C1 segment of cervical spinal cord (tissue), 14 donors: ENCODE measurements at regions not wholly inside any gene's neighbourhood (a gene's known extent, or its start where the extent isn't known, plus 50 kb on each side); places are given as distances from the start of the nearest gene placed in this dataset.

Experiments used
- DNase-seq, 14 donors: peaks; one replicate each; lab custom pipeline; 2025; lab: John Stamatoyannopoulos, UW

DNA sequence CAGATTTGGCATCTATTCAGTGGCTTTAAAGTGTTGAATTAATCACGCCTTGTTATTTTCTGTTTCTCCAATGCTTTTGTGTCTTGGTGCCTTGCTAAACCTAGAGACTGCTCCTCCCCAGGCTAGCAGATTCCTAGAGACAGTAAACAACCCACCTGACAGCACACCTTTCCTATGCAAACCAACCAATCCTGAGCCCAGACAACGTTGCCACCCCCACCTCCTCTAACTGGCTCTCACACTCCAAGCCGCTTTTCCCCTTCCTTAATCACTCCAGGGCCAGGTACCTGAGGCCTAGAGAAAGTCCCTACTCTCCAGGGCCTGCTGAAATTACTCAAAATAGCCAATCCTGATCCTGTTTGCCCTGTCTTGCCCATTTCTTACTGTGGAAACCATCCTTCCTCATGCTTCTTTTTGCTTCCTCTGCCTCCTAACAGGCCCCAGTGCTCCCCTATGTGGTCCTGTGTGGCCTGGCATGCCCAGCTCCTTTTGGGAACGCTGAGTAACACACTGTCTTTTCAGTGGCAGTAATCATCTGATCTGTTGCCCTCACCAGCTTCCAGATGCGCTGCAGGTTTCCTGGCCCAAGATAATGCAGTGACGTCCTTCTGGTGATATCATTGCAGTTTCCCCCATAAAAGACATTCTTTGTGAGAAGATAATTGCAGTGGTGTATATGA, 53.4 kb downstream of the GAS1 start:
- DNase-seq = no peak

DNA sequence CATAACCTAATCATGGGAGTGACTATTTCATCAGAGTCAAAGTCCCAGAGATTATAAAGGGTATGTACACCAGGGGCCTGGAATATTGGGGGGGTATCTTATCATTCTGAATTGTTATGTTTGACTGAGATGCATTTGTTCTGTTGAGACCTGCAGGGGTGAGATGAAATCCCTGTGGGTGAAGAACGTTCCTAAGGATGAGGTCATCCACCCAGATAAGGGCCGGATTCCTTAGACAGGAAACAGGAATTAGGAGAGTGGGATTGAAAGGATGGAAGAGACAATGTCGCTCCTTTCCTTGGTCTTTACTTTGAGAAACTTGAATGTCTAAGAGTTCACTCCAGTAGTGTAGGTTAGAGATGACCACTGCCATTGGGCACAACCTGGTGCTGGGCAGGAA, 54.7 kb downstream of the GAS1 start:
- DNase-seq = no peak

DNA sequence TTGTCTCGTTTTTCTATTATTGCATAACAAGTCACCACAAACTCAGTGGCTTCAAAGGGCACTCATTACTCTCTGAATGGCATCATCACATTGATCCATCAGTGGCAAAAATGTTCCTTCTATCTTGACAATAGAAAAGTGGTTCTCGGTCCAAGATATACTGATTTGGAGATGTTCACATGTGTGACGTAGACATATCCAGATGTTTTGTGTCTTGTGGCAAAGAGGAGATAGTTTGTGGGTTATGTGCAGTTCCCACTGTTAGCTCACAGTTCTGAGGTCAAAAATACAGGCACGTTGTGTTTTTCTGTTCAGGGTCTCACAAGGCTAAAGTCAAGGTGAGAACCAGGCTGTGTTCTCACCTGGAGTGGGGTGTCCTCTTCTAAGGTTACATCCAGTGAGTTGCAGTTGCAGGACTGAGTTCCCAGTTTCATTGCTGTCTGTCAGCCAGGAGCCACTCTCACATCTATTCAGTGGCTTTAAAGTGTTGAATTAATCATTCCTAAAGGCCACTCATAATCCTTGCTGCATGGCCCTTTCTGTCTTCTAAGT, 55.3 kb downstream of the GAS1 start:
- no peak for DNase-seq

DNA sequence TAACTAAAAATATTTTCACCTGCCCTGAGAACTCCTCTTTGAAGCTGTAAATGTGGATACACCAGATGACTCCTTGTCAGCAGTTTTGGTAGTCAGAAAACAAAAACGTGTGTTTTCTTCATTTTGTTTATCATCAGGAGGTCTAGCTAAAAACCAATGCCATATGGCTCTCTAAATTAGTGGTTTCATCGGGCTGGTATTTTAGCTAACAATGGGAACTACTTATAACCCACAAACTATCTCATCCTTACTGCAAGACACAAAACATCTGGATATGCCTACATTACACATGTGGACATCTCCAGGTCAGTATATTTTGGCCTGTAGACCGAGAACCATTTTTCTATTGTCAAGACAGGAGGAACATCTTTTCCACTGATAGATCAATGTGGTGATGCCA, 56.2 kb downstream of the GAS1 start:
- DNase-seq = no peak

DNA sequence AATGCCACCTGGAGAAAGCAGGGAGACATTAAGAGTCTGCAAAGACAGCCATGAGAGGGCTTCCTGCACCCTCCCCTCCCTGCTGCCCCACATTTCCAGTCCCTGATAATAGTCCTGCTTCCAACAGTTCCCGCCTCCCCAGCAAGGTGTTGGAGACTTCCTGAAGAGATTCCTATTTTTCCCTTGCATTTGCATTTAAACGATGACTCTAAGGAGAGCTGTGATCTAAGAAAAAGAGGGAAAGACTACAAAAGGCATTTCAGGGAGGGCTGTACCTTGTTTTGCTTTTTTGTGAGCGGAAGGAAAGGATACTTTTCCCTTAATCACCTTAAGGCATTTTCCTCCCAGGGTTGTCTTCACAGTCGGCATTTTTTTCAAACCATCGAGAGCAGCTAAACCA, 62.1 kb downstream of the GAS1 start:
- no peak for DNase-seq

DNA sequence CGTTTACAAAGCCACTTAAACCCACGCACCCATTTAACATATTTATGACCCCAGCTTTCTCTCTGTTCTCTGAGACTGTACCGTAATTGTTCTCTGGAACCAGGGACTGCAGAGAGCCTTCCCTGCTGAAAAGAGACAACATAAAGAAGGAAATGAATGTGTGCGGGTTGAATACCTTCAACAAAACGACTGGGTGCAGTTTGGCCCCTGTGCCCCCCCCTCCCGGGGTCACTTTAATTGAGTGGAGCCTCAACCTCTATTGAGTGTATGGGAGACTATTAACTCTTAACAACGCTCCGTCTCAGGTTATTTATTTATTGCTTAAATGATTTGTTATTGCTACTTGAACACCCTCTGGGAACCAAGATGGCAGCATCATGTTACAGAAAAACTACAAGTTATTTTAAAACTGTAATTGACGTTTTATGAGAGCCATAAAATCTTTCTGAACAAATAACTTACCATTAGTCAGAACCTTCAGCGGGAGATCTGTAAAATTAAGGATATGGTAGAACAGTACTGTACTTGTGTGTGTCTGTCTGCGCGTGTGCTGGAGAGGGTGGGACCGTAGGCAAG, 70.6 kb downstream of the GAS1 start:
- DNase-seq = no peak

DNA sequence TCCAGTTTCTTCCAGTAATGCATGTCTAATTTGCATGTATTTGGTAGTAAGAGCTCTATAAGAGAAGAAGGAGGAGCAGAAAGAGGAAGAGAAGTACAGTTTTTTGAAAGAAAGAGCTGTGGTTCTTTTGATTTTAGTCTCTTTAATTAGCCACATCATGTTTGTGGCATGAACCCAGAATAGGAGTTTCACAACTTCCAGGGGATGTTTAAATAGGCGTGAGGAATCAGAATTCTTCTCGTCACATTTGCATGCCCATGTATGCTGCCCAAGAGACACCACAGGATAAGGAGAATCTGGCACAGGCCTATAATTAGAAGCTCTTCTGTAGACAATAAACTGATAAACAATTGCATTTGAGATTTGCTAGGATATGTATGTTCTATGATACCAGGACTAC, 78.7 kb downstream of the GAS1 start:
- no peak for DNase-seq

DNA sequence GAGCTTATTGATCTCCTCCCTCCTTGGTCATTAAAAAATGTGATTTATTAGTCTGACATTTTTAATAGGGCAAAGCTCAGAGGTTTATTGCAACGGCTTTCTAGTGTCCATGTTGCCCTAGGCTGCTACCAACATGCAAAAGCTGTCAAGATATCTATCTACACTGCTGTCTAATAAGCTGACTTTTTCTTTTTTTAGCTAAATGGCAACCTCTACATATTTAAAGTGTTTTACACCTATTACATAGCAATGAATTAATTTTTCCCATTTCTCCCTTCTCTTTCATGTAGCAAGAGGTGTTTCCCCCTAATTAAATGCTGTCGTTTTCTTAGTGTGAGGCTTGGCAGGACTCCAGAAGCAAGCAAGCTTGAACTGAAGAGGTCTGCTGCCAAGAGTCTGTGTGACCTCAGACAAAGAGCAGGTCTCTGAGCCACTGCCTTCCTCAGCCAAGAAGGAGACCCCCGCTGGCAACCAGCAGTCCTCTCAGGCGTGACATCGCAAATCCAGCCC, 79.4 kb downstream of the GAS1 start:
- peak in 2 of 14 donors; percentile 0 to 5 for DNase-seq

DNA sequence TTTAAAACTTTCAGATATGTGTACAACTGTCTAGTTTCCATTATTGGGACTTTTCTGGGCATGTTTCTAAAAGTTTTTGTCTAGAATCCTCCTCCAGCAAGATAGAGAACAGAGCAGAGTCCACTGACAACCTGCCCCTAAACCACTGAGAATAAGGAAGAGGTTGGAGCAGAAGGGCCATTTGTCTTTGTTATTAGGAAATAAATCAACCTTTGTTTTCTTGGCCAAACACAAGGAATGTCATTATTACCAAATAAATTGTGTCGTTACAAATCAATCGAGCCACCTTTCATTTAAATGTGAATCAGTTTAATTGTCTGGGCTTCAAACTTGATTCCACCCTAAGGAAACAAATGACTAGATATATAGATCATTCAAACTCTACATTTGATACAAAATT, 81.4 kb downstream of the GAS1 start:
- no peak for DNase-seq

DNA sequence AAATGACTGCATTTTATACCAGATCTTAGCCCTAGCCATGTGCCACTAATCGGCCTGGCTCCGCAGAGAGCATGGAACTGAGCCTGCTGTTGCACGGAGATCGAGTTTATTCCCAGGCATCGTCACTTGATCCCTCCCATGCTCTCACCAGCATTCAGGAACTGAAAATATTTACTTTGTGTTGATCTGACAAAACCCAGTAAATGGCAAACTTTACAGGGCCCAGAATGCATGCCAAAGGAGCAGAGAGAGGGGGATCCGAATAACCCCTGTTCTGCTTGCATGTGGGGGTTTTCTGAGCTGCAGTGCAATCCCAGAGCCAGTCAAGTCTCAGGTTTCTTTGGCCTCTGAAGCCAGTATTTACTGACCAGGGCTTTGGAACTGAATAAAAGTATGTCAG, 87.3 kb downstream of the GAS1 start:
- DNase-seq = no peak

DNA sequence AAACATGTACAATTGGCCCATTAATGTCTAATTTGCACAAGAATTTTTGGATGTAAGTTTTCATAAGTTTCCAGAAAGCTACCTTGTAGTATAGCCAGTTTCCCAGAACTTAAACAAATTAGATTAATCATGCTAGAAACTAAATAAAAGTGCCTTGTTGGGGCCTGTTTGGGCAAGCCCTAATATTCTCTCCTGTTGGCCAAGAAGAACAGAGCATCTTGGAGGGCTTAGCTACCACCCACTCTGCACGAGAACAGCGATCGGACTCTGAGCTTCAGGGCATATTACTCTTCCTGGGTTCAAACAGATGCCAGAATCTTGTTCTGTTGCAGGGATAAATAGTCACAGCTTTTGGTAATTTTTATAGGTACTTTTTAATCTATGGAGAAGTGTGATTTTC, 88.2 kb downstream of the GAS1 start:
- no peak for DNase-seq

DNA sequence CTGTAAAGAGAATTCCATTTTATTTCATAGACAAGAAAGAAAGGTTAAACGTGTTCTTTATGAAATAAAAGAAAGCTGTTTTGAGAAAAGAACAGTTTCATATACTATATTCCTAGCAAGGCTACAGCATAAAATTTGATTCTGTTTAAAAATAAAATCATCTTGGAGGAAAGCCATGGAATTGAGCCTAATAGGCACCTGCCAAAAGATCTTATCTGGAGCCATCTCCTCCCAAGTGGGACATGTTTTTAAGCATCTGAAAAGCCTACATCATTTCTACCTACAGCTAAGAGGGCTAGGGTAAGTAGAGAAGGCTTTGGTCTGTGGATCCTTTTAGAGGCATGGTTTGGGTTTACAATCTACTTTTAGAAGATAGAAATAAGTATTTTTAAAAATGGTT, 89.3 kb downstream of the GAS1 start:
- no peak for DNase-seq

DNA sequence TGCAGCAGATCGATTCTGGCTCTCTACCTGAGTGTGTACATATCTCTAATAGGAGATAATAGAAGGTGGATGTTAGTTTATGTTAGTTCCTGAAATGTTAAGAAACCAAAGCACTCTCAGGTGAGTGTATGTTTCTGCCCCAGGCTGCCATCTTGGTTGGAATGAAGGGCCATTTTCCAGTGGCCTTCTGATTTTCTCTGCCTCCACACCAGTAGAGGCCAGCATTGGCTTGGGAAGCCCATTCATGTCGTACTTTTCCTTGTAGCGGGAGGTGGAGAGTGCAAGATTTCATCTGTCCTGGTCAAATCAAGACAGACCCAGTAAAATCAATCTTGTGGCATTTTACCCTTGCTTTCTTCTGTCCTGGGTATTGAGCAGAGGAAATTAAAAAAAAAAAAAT, 91.0 kb downstream of the GAS1 start:
- DNase-seq = no peak

DNA sequence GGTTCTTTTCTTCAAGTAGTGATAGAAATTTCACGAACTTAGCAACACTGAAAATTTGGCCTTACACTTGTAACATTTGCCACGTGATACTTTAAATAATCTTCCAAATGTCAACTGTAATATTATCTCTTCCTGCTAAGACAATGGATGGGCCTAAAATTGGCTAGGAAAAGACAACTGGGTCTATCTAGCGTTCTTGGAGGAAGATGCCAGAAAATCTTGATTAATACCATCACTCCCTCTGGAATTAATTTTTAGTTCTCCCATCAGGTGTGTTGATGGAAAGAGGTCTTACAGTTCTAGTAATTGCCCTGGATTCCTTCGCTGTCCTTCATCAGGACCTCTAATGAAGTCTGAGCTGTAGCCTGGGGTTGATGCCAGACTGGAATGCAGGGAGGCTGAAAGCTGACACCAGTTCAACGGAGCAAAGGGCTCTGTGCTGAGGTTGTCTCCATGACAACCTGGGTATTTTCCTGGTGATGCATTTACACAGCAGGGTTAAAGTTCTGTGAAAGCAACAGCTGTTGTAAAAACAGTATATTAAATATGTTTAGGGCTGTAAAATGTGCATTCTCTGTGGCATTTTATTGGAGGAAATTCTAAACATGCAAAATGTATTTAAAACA, 92.3 kb downstream of the GAS1 start:
- DNase-seq = no peak

DNA sequence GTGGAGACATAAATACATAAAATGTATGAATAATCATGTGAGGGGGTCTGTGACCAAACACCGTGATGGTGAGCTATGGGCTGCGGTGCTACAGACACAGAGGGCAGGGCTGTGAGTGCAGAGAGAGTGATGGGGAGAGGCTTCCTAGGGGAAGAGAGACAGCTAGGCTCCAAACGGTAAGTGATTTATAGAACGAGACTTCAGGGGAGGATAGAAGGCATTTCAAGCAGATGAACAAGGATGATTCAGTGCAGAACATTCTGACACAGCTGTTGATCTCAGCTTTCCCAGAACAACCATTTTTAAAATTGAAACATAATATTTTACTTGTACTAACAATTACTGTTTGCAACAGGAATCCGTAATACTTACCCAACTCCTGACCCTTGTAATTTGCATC, 100.7 kb downstream of the GAS1 start:
- no peak for DNase-seq

DNA sequence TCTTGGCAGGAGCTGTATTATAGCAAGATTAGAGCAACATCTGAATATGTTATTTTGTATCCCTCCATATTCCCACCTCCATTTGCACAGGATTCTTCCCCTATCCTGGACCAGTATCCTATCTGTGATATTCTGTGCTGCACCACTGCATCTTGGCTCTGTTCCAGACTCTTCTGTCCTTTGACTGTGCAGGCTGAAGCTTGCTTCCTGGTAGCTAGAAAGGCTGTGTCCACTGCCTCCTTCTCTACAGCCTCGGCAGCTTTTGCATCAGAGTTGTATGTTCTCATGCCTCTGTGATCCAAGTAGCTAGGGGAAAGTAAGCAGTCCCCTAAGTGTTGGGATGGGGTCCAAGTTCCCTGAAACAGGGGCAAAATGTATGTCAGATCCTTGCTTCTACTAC, 104.1 kb downstream of the GAS1 start:
- no peak for DNase-seq

DNA sequence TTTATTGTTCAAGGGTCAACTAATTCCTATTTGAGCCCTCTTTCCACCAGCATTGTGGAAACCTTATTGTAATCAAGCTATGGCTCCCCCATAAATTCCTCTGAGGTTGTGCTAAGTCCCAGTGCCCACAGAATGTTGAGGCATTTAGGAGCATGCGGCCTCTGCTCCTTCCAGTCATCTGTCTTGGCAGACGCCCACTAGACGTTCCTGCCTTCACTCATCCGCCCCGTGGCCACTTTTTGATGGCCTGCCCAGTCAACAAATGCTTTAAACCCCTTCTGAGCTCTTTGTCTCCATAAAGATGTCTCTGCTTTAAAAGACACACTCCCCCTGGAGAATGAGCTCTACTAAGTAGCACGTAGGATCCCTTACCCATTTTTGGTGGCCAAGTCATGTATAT, 104.7 kb downstream of the GAS1 start:
- no peak for DNase-seq

DNA sequence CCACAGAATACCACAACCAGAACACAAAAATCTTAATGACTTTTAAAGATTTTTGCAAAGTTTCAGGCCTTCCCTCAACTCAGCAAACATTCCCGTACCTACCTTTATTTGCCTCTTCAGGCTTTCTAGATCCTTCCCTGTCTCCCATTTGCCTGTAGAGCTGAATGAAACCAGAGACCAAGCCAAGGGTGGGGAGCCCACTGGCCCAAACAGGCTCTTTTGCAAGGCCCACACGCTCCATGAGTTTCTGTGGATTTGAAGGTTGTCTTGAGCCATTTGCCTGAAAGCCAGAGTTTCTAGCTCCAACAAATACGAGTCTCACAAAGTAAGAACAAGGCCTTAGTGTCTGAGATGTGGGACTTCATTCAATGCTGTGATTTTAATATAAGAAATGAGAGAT, 107.8 kb downstream of the GAS1 start:
- DNase-seq = no peak

DNA sequence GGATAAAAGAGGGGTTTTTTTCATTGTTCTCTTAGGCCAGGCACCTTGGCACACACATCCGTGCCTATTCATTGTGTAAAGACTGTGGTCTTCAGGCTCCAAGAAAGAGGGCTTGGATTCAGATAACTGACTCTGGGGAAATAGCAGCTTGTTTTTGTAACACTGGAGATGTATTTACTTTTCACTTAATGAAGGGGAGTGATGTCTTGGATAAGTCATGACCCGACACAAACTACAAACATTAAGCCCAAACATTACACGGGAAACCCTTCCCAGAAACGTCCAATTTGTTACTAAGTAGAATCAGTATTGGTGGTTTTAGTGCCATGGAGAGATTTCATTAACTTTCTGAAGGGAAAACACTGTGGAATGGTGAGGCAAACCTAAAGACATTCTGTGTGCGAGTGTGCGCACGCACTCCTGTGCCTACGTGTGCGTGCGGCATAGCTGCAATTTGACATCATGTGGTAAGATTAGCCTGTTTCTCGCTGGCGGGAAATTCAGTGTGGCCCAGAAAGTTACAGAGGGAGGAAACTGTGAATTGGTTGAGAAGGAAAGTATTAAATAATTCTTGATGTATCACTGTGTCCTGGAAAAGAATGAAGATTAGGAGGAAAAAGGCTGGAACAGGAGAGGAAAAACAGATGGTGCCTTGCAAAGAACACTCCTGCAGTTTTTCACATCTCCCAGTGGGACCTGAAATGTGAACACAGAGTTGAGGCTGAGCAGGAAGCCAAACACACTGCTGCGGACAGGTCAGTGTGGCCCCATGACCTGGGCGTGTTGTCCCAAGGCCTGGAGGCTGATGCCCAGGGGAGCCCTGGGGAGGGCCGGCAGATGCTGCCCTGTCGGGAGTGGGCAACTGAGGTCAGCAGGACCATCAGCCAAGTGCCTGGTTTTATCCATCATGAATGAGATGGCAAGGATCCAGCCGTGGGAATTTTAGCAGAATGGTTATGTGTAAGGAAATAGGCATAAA, 108.5 kb downstream of the GAS1 start:
- no peak for DNase-seq

DNA sequence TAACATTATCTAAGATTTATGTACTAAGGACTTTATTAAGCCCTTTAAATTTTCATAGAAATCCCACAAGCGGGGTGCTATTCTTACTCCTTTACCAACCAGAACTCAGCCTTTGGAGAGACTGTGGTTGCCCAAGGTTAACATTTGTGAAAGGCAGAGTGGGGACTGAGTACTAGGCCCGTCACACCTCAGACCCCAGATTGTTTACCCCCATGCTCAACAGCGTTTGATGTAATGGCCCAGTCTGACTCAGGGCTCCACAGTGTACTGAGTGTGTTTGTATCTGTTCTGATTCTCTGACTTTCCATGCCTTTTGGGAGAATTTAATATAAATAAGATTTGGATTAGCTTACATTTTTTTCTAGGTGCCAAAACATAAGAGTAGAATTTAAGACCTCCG, 110.0 kb downstream of the GAS1 start:
- DNase-seq = no peak

DNA sequence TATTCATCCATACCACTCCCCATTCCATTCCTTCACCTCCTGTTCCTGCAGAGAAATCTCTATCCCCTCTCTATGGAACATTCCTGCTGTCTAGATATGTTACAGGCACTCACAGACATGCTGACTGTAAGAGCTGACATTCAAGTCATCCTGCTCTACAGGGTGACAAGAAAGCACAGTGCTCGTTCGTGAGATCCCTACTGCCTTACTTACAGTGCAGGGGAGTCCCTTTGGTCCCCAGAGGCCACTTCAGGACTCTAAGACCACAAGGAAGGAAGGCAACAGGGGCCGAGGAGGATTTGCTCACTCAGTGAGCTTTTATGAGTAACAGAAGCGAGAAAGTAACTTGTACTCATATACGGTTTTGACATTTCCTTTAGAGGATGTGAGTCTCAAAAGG, 110.5 kb downstream of the GAS1 start:
- no peak for DNase-seq

DNA sequence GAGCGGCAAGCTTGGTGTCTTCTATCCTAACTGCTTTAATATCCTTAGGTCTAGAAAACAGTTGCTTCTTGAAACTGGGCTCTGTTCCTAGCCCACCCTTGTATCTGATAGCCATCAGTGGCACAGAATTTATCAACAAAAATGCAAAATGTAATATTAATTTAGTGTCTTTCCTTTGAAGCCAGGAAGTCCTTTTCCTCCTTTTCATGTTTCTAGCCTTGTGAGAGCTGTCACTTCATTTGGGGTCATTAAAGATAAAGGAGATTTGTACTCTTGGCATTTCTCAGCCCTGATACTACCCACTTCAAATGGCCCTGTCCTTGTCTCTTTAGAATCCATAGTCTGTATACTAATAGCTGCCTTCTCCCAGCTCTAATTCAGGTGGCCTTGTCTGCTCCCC, 111.0 kb downstream of the GAS1 start:
- DNase-seq = no peak
